Right lobe of liver (tissue), 6 donors: ENCODE measurements at regions not wholly inside any gene's neighbourhood (a gene's known extent, or its start where the extent isn't known, plus 50 kb on each side); places are given as distances from the start of the nearest gene placed in this dataset.

Source experiments
- ATAC-seq, 4 donors: fragments of 200-7000 bp; cut with Tn5 transposase; one replicate each; pipeline ENCODE4 v1.9.1; 2020; ENCODE audit warnings: mild to moderate bottlenecking in 4 of 4, moderate library complexity in 4 of 4
- DNase-seq, 3 donors: peaks; one replicate each; pipeline ENCODE4 v3.0.0-alpha.2; 2020
- H3K27ac ChIP-seq, 3 donors: fragments of 200-600 bp; one replicate each; pipeline ENCODE4 v1.8.0; 2022
- H3K27me3 ChIP-seq, 2 donors: fragments of 200-600 bp; one replicate each; pipeline ENCODE4 v1.8.0; 2022
- H3K36me3 ChIP-seq, 4 donors: fragments of 200-600 bp; sonication (generic) in 1 of 4; one replicate each; pipeline versions ENCODE4 v1.5.1 to v1.8.0; 2017 to 2022; ENCODE audit warnings: control low read depth in 1 of 4
- H3K4me1 ChIP-seq, 4 donors: fragments of 200-600 bp; sonication (generic) in 1 of 4; one replicate each; pipeline versions ENCODE4 v1.5.1 to v1.8.0; 2017 to 2022; ENCODE audit warnings: control low read depth in 1 of 4
- H3K4me3 ChIP-seq, 3 donors: fragments of 200-600 bp; one replicate each; pipeline ENCODE4 v1.8.0; 2022
- H3K9me3 ChIP-seq, 4 donors: fragments of 200-600 bp; sonication (generic) in 1 of 4; one replicate each; pipeline versions ENCODE4 v1.5.1 to v1.8.0; 2017 to 2022; ENCODE audit warnings: control low read depth in 1 of 4
- CTCF ChIP-seq, 4 donors: fragments of 200-600 bp in 3 of 4; fragments of 450-650 bp in 1 of 4; IDR thresholded peaks; one replicate each; pipeline versions ENCODE4 v1.5.1 to v1.8.0; 2016 to 2022; ENCODE audit warnings: antibody characterized with exemption in 4 of 4, mild to moderate bottlenecking in 2 of 4
- POLR2A ChIP-seq: fragments of 450-650 bp; IDR thresholded peaks from one replicate; pipeline ENCODE4 v1.6.1; 2017; ENCODE audit warnings: antibody characterized with exemption, mild to moderate bottlenecking
- WGBS: methylation state at CpG from one replicate; pipeline ENCODE4 v1.1.6; 2018; ENCODE audit warnings: low coverage, low lambda C conversion rate; ENCODE audit not compliant: insufficient coverage; ENCODE audit errors: missing lambda C conversion rate; 5-methylcytosine and 5-hydroxymethylcytosine counted together
- intact Hi-C, 2 donors: fragments of 100-400 bp; cut with DNase I; formaldehyde crosslinking; loops; one replicate each; pipeline versions ENCODE4 v1.11.2 to v1.14.1; 2022
- donor health status: DM: no; HTN: yes; CAD: no.
- donor health status: DM: no; HTN: no; CAD: no.
- donor health status: DM: no; HTN: no; CAD: no.
- donor health status: DM: no; HTN: yes; CAD: no.
- donor health status: DM: no; HTN: yes; CAD: no.

DNA sequence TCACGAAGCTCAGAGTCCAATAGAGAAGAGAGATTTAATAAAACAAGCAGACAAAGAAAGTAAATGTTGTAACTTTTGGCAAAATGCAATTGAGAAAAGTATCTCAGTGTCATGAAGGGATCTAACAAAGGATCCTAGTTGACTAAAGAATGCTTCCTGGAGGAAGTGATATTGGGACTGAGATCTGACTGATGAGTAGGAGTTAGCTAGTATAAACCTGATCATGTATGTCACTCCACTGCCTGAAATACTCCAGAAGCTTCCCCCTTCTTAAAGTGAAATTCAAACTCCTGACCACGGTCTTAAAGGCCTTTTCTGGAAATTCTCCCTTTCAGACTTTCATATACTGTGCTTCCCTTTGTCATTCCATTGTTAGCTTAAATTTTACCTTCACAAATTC lies 1102.4 kb upstream of the ZEB2 start:
- 65% methylated on average over 2 of the region's 2 CpGs for WGBS
- H3K36me3 ChIP-seq: no peaks in the 10 kb centered on the region
- no peaks in the 10 kb centered on the region for H3K4me1 ChIP-seq
- TF ChIP-seq CTCF (IDR thresholded peaks at IDR 0.05) (no peak), POLR2A (no peak)
- H3K27ac ChIP-seq: no peak overlapping the region
- no peak overlapping the region for H3K4me3 ChIP-seq
- no peaks in the 10 kb centered on the region for H3K27me3 ChIP-seq
- H3K9me3 ChIP-seq: no peaks in the 10 kb centered on the region
- no peak for DNase-seq
- intact Hi-C loops: no loop called here
- no peak for ATAC-seq

GRCh38 chr2:145617906-145618305 lies 1098.0 kb upstream of the ZEB2 start:
- no peaks in the 10 kb centered on the region for H3K36me3 ChIP-seq
- TF ChIP-seq CTCF (IDR thresholded peaks at IDR 0.05) (no peak), POLR2A (no peak)
- no peaks in the 10 kb centered on the region for H3K9me3 ChIP-seq
- WGBS: 69% methylated on average over 2 of the region's 2 CpGs
- H3K27ac ChIP-seq: no peak overlapping the region
- H3K27me3 ChIP-seq: no peaks in the 10 kb centered on the region
- DNase-seq: no peak
- no peak for ATAC-seq
- intact Hi-C loops: no loop called here
- H3K4me1 ChIP-seq: no peaks in the 10 kb centered on the region
- H3K4me3 ChIP-seq: no peak overlapping the region

DNA sequence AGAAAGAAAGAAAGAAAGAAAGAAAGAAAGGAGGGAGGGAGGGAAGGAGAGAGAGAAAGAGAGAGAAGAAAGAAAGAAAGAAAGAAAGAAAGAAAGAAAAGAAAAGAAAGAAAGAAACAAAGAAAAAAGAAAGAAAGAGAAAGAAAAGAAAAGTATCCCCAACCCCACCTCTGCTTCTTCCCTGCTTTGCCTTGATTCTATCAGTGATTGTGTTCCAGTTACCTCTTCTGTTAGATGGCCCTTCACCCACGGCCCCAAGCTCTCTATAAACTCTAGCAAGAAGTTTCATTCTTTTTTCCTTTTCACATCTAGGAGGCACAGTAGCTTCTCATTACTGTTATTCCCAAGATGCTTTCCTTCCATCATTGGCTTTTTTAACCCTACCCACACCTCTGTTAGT lies 1097.5 kb upstream of the ZEB2 start:
- TF ChIP-seq POLR2A (no peak), CTCF (IDR thresholded peaks at IDR 0.05) (no peak)
- Histone ChIP-seq H3K4me3 (no peak overlapping the region), H3K27me3 (no peaks in the 10 kb centered on the region), H3K9me3 (no peaks in the 10 kb centered on the region), H3K36me3 (no peaks in the 10 kb centered on the region), H3K4me1 (no peaks in the 10 kb centered on the region), H3K27ac (no peak overlapping the region)
- ATAC-seq (no peak), DNase-seq (no peak)
- 67% methylated on average over 1 of the region's 1 CpG for WGBS
- intact Hi-C loops: no loop called here

DNA sequence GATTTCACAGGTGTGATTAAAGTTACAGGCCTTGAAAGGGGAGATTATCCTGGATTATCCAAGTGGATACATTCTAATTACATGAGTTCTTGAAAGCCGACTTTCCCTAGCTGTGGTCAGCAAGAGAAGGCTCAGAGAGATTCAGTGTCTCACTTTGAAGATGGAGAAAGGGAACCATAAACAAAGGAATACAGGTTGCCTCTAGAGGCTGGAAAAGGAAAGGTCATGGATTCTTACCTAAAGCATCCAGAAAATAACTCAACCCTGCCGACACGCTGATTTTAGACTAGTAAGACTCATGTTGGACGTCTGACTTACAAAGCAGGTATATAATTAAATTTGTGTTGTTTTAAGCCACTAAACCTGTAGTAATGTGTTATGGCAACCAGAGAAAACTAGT lies 1095.7 kb upstream of the ZEB2 start:
- TF ChIP-seq POLR2A: no peak
- no peak for TF ChIP-seq CTCF (IDR thresholded peaks at IDR 0.05)
- Histone ChIP-seq H3K4me3 (no peak overlapping the region), H3K27me3 (no peaks in the 10 kb centered on the region), H3K4me1 (no peaks in the 10 kb centered on the region), H3K27ac (no peak overlapping the region), H3K9me3 (no peaks in the 10 kb centered on the region), H3K36me3 (no peaks in the 10 kb centered on the region)
- ATAC-seq: no peak
- intact Hi-C loops: no loop called here
- WGBS: 79% methylated on average over 4 of the region's 4 CpGs
- DNase-seq: no peak

- Histone ChIP-seq H3K4me1 (no peaks in the 10 kb centered on the region), H3K36me3 (no peaks in the 10 kb centered on the region), H3K9me3 (no peaks in the 10 kb centered on the region), H3K4me3 (no peak overlapping the region), H3K27ac (no peak overlapping the region), H3K27me3 (no peaks in the 10 kb centered on the region)
- ATAC-seq: no peak
- no peak for TF ChIP-seq POLR2A
- TF ChIP-seq CTCF (IDR thresholded peaks at IDR 0.05): no peak
- intact Hi-C loops: no loop called here
- 94% methylated on average over 3 of the region's 3 CpGs for WGBS
- no peak for DNase-seq
Measured at GRCh38 chr2:145609951-145610350, 1090.0 kb upstream of the ZEB2 start.
